ENCODE measurements at regions not wholly inside any gene's neighbourhood (a gene's known extent, or its start where the extent isn't known, plus 50 kb on each side); places are given as distances from the start of the nearest gene placed in this dataset.

GRCh38 chr12:63266988-63267387, 116.0 kb upstream of the AVPR1A start:
- no peak for DNase-seq (ENCODE audit: extremely low spot score)
- WGBS = 86% methylated on average over 1 of the region's 1 CpG
- Histone ChIP-seq H3K27ac (replicated peaks in 1 of 4) (no peak overlapping the region), H3K4me1 (no peaks in the 10 kb centered on the region), H3K36me3 (no peaks in the 10 kb centered on the region), H3K27me3 (no peaks in the 10 kb centered on the region), H3K4me3 (no peak overlapping the region), H3K9me3 (peaks cover 0 to 23% (median 16%) of the 10 kb centered on the region in 4 donors)
- TF ChIP-seq POLR2A (IDR thresholded peaks at IDR 0.05; ENCODE audit: low read depth) (no peak), CTCF (IDR thresholded peaks at IDR 0.05) (no peak), EP300 (IDR thresholded peaks at IDR 0.05) (no peak), POLR2AphosphoS5 (IDR thresholded peaks at IDR 0.05) (no peak)
- intact Hi-C loops (cut with DNase I) = no loop called here

- intact Hi-C loops (cut with DNase I) = no loop called here
- TF ChIP-seq POLR2A (IDR thresholded peaks at IDR 0.05; ENCODE audit: low read depth) = no peak
- TF ChIP-seq EP300 (IDR thresholded peaks at IDR 0.05) = no peak
- no peak for TF ChIP-seq POLR2AphosphoS5 (IDR thresholded peaks at IDR 0.05)
- TF ChIP-seq CTCF (IDR thresholded peaks at IDR 0.05) = no peak
- WGBS = 85% methylated on average over 6 of the region's 6 CpGs
- Histone ChIP-seq H3K9me3 (peaks cover 0 to 23% (median 16%) of the 10 kb centered on the region in 4 donors), H3K27ac (replicated peaks in 1 of 4) (no peak overlapping the region), H3K36me3 (no peaks in the 10 kb centered on the region), H3K4me3 (no peak overlapping the region), H3K4me1 (no peaks in the 10 kb centered on the region), H3K27me3 (no peaks in the 10 kb centered on the region)
- no peak for DNase-seq (ENCODE audit: extremely low spot score)
These were observed 113.6 kb upstream of the AVPR1A start for GRCh38 chr12:63264629-63265028.

GRCh38 chr12:63250486-63250885, 99.5 kb upstream of the AVPR1A start:
- DNase-seq (ENCODE audit: extremely low spot score) = no peak
- Histone ChIP-seq H3K9me3 (no peaks in the 10 kb centered on the region), H3K27ac (replicated peaks in 1 of 4) (no peak overlapping the region), H3K4me1 (no peaks in the 10 kb centered on the region), H3K4me3 (no peak overlapping the region), H3K27me3 (no peaks in the 10 kb centered on the region), H3K36me3 (no peaks in the 10 kb centered on the region)
- no peak for TF ChIP-seq EP300 (IDR thresholded peaks at IDR 0.05)
- TF ChIP-seq POLR2A (IDR thresholded peaks at IDR 0.05; ENCODE audit: low read depth) = no peak
- TF ChIP-seq CTCF (IDR thresholded peaks at IDR 0.05) = no peak
- TF ChIP-seq POLR2AphosphoS5 (IDR thresholded peaks at IDR 0.05) = no peak
- intact Hi-C loops (cut with DNase I) = no loop called here
- WGBS = 73% methylated on average over 5 of the region's 5 CpGs

DNA sequence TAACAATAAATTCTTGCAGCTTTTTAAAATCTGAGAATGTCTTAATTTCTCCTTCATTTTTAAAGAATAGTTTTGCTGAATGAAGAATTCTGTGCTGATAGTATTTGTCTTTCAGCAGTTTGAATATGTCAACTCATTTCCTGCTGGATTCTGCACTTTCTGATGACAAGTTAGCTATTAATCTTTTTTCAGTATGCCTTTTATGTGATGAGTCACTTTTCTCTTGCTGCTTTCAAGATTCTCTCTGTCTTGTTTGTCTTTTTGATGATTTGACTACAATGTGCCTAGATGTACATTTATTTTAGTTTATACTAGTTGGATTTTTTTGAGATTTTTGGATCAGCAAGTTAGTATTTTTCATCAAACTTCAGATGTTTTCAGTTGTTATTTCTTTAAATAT, 87.9 kb upstream of the AVPR1A start:
- H3K27me3 ChIP-seq = no peaks in the 10 kb centered on the region
- no peak overlapping the region for H3K27ac ChIP-seq (replicated peaks in 1 of 4)
- TF ChIP-seq POLR2A (IDR thresholded peaks at IDR 0.05; ENCODE audit: low read depth) (no peak), CTCF (IDR thresholded peaks at IDR 0.05) (no peak), POLR2AphosphoS5 (IDR thresholded peaks at IDR 0.05) (no peak), EP300 (IDR thresholded peaks at IDR 0.05) (no peak)
- H3K4me3 ChIP-seq = no peak overlapping the region
- no peaks in the 10 kb centered on the region for H3K4me1 ChIP-seq
- intact Hi-C loops (cut with DNase I) = no loop called here
- H3K9me3 ChIP-seq = peaks cover 0 to 17% (median 2%) of the 10 kb centered on the region in 4 donors
- no peaks in the 10 kb centered on the region for H3K36me3 ChIP-seq
- DNase-seq (ENCODE audit: extremely low spot score) = no peak

DNA sequence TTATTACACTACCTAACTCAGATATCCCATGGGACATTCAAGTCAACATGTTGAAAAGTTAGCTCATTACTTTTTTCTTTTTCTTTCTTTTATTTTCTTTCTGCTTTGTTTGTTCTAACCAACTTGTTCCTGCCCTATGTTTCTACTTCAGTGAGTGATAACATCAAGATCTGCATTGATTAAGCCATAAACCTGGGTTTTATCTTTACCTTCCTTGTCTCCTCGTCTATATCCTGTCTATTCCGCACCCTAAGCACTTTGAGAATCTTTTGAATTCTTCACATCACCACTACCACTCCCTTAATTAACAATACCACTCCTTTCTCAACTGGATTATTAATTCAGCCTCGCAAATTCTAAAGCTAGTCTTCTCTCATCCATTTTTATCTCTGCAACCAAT, 81.9 kb upstream of the AVPR1A start:
- no peak for DNase-seq (ENCODE audit: extremely low spot score)
- Histone ChIP-seq H3K27ac (replicated peaks in 1 of 4) (no peak overlapping the region), H3K36me3 (no peaks in the 10 kb centered on the region), H3K9me3 (peaks cover 0 to 2% (median 0%) of the 10 kb centered on the region in 4 donors), H3K27me3 (no peaks in the 10 kb centered on the region), H3K4me3 (no peak overlapping the region), H3K4me1 (no peaks in the 10 kb centered on the region)
- intact Hi-C loops (cut with DNase I) = no loop called here
- no peak for TF ChIP-seq POLR2A (IDR thresholded peaks at IDR 0.05; ENCODE audit: low read depth)
- no peak for TF ChIP-seq CTCF (IDR thresholded peaks at IDR 0.05)
- TF ChIP-seq EP300 (IDR thresholded peaks at IDR 0.05) = no peak
- TF ChIP-seq POLR2AphosphoS5 (IDR thresholded peaks at IDR 0.05) = no peak
- 78% methylated on average over 3 of the region's 3 CpGs for WGBS
